ENCODE measurements at regions not wholly inside any gene's neighbourhood (a gene's known extent, or its start where the extent isn't known, plus 50 kb on each side); places are given as distances from the start of the nearest gene placed in this dataset.

DNA sequence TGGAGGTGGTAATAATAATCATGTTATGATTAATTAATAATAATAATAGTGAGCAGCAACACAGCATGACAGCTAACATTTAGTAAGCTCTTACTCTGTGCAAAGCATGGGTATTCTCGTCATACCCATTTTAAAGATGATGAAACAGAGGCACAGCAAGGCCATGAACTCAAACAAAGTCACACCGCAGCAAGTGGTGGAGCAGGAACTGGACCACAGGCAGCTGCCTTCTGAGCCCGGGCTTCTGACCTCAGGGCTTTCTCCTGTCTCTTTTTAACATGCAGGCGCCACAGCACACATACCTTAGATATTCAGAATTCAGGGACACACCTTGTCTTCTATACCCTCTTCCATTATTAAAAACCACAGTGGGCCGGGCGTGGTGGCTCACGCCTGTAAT, 50.7 kb upstream of the SPATA12 start:
- DNase-seq = no peak
- Histone ChIP-seq H3K4me3 (ENCODE audit: insufficient read depth, low read depth, low read length) (no peak overlapping the region), H3K27me3 (ENCODE audit: control insufficient read depth, insufficient read depth, low read length) (no peaks in the 10 kb centered on the region), H3K36me3 (replicated peaks; ENCODE audit: control insufficient read depth, insufficient read depth, low read length) (no peaks in the 10 kb centered on the region)

DNA sequence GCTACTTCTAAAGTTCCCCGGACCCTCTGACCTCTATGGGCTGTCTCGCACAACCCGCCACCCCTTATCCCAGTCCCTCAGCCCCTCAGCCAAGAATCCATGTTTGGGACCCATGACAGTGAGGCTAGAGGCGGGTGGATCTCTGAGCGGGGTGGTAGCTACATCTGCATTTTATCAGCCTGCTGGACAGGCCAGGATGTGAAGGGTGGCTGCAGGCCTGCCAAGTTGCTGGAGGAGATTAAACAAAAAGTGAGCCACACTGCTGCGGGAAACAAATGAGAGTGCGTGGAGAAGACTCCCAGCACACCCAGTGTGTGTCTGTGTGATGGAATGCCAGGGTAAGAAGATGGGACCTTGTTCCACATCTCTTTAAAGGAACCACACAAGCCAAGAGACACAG, 51.1 kb upstream of the SPATA12 start:
- H3K36me3 ChIP-seq (replicated peaks; ENCODE audit: control insufficient read depth, insufficient read depth, low read length) = no peaks in the 10 kb centered on the region
- H3K4me3 ChIP-seq (ENCODE audit: insufficient read depth, low read depth, low read length) = no peak overlapping the region
- H3K27me3 ChIP-seq (ENCODE audit: control insufficient read depth, insufficient read depth, low read length) = no peaks in the 10 kb centered on the region
- no peak for DNase-seq

DNA sequence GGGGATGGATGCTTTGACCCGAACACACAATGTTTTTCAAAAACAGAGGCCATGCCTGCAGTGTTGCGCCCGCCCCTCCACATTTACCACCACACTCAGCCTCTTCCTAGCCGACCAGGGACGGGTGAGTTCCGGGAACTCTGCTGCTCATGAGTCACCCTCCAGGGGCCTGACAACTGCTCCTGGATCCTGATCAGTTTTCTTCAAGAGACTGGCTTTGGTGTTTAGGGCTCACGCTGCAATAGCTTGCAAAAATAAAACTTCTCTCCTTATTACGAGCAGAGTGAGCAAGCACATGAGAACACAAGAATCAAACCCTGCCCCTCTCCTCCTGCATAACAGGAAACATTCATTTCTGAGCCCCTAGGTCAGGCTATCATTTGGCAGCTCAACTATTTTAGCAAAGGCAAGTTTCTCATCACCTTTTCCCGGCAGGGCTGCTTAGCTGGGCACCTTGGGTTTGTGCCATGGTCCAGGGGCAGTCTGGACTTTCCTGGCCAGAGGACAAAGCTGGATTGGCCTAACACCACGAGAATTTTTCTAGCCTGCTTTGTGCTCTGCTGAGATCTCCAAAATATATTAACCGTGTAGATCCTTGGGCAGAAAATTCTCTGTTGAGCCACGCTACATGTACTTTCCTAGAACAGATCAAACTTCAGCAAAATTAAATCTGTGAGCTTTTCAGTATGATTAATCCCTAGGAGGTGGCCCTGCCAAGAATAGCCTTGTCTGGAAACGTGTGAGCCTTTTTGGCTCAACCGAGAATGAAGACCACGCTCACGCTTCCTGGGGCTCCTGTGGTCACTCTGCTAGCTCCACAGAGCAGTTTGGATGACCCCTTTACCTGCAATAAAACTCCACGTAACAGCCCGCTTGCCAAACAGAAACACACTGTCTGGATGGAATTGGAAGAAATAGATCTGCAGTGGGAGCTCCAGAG, 52.7 kb upstream of the SPATA12 start:
- peak; percentile 43 for DNase-seq
- Histone ChIP-seq H3K27me3 (ENCODE audit: control insufficient read depth, insufficient read depth, low read length) (no peaks in the 10 kb centered on the region), H3K4me3 (ENCODE audit: insufficient read depth, low read depth, low read length) (no peak overlapping the region), H3K36me3 (replicated peaks; ENCODE audit: control insufficient read depth, insufficient read depth, low read length) (no peaks in the 10 kb centered on the region)

DNA sequence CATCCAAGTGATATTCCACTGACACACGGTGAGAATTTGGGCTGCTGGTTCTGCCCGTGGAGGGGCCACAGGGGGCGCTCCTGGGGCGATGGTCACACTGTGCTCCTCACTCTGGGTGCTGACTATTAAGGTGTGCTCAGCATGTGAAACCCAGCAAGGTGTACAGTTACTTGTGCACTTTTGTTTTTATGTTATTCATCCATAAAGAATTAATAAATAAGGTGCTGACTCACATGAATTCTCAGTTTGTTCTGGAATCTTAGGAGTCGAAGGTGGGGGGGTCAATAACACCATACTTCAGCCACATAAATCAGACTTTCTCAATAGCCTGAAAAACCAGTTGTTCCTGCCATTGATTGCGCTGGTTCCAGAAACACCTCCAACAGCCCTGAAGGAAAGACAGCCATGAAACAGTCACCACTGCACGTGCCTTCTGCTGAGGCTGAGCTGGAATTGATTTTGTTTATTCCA, 53.5 kb upstream of the SPATA12 start:
- Histone ChIP-seq H3K4me3 (ENCODE audit: insufficient read depth, low read depth, low read length) (no peak overlapping the region), H3K36me3 (replicated peaks; ENCODE audit: control insufficient read depth, insufficient read depth, low read length) (no peaks in the 10 kb centered on the region), H3K27me3 (ENCODE audit: control insufficient read depth, insufficient read depth, low read length) (no peaks in the 10 kb centered on the region)
- peak; percentile 66 for DNase-seq

DNA sequence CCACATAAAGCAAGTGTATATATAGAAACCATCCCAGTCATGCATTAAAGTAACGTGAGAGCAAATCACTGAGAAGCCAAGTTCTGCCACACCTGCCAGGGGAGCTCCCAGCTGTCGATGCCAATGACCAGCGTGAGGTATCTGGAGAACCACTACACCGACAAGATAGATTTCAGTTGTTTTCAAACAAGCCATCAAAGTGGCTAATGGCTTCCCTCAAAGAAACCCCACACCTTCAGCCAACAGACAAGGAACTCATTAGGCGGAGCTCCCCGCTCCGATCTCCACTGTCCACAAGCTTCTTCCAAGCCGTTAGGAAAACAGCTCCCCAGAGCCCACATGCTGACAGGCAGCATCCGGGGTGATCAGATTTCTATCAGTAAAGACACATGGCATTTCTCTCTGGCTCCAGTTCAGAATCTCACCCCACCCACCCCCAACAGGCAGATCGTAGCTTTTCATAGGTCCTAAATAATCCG, 54.2 kb upstream of the SPATA12 start:
- H3K4me3 ChIP-seq (ENCODE audit: insufficient read depth, low read depth, low read length) = no peak overlapping the region
- no peaks in the 10 kb centered on the region for H3K36me3 ChIP-seq (replicated peaks; ENCODE audit: control insufficient read depth, insufficient read depth, low read length)
- H3K27me3 ChIP-seq (ENCODE audit: control insufficient read depth, insufficient read depth, low read length) = no peaks in the 10 kb centered on the region
- DNase-seq = no peak

DNA sequence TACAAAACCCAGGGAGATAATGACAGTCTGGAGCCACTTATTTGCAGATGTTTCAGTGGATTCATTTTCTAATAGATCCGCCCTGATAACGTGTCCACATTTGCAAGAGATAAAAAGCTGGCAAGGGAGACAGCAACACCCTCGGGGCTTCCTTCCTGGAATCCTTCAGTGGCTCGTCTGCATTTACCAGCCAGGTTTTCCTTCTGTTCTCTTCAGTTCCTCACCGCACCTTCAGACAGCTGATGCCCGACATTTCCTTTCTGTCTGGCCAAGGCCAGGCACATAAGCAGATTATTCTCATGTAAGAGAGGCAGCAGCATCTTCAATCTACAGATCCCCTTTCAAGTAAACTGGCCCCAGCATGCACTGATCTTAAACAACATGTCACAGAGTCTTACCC, 56.2 kb upstream of the SPATA12 start:
- Histone ChIP-seq H3K27me3 (ENCODE audit: control insufficient read depth, insufficient read depth, low read length) (no peaks in the 10 kb centered on the region), H3K4me3 (ENCODE audit: insufficient read depth, low read depth, low read length) (no peak overlapping the region), H3K36me3 (replicated peaks; ENCODE audit: control insufficient read depth, insufficient read depth, low read length) (no peaks in the 10 kb centered on the region)
- DNase-seq = no peak

DNA sequence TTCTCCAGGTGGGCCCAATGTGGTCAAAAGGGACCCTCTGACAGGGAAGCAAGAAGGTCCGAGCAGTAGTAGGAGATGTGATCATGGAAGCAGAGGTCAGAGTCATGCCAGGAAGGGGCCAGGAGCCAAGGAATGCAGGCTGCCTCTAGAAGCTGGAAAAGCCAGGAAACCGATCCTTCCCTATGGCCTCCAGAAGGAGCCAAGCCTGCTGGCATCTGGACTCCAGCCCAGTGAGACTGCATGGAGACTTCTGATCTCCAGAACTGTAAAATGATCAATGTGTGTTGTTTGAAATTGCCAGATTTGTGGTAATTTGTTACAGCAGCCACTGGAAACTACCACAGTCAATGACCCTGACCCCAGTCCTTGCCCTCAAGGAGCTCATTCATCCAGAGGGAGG, 56.8 kb upstream of the SPATA12 start:
- Histone ChIP-seq H3K4me3 (ENCODE audit: insufficient read depth, low read depth, low read length) (no peak overlapping the region), H3K27me3 (ENCODE audit: control insufficient read depth, insufficient read depth, low read length) (no peaks in the 10 kb centered on the region), H3K36me3 (replicated peaks; ENCODE audit: control insufficient read depth, insufficient read depth, low read length) (no peaks in the 10 kb centered on the region)
- no peak for DNase-seq

DNA sequence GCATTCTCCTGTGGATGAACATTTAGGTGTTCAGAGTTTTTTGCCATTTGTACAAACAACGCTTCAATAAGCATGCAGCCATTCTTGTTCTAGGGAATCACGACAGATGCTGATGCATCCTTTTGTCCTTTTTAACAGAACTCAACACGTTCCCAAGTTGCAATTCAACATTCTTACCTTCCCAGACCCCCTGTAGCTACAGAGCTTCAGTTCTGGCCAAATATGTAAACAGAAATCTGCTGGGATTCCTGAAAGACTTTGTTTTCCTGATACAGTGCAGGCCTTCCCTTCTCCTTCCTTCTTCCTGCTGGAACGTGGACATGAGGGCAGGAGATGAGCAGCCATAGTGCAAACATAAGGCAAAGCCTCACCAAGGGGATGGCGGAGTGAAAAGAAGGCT, 59.1 kb upstream of the SPATA12 start:
- DNase-seq = no peak
- no peaks in the 10 kb centered on the region for H3K36me3 ChIP-seq (replicated peaks; ENCODE audit: control insufficient read depth, insufficient read depth, low read length)
- no peaks in the 10 kb centered on the region for H3K27me3 ChIP-seq (ENCODE audit: control insufficient read depth, insufficient read depth, low read length)
- no peak overlapping the region for H3K4me3 ChIP-seq (ENCODE audit: insufficient read depth, low read depth, low read length)

DNA sequence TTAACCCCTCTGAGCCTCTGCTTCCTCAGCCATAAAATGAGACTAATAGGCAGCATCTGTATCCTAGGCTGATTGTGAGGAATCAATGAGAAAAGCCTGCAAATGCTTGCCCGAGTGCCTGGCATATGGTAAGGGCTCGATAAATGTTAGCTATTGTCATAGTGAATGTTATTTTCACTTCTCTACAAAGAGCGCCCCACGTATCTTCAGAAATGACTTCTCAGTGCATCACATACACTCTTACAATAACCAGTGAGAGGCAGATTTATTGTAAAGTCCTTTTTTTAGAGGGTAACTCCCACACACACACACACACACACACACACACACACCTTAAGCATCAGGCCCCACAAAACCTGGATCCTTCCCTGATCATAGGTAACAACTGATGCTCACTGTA, 60.5 kb upstream of the SPATA12 start:
- no peaks in the 10 kb centered on the region for H3K36me3 ChIP-seq (replicated peaks; ENCODE audit: control insufficient read depth, insufficient read depth, low read length)
- no peak overlapping the region for H3K4me3 ChIP-seq (ENCODE audit: insufficient read depth, low read depth, low read length)
- no peaks in the 10 kb centered on the region for H3K27me3 ChIP-seq (ENCODE audit: control insufficient read depth, insufficient read depth, low read length)
- no peak for DNase-seq

DNA sequence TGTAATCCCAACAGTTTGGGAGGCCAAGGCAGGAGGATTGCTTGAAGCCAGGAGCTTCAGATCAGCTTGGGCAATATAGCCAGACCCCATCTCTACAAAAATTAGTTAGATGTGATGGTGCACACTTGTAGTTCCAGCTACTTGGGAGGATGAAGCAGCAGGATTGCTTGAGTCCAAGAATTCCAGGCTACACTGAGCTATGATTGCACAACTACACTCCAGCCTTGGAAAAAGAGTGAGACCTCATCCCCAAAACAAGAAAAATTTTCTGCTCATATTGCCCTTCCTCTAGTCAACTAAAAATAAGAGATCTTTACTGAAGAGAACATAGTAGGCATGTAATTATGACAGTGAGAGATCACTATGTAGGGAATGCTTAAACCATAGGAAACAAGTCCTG, 60.9 kb upstream of the SPATA12 start:
- Histone ChIP-seq H3K4me3 (ENCODE audit: insufficient read depth, low read depth, low read length) (no peak overlapping the region), H3K36me3 (replicated peaks; ENCODE audit: control insufficient read depth, insufficient read depth, low read length) (no peaks in the 10 kb centered on the region), H3K27me3 (ENCODE audit: control insufficient read depth, insufficient read depth, low read length) (no peaks in the 10 kb centered on the region)
- no peak for DNase-seq

DNA sequence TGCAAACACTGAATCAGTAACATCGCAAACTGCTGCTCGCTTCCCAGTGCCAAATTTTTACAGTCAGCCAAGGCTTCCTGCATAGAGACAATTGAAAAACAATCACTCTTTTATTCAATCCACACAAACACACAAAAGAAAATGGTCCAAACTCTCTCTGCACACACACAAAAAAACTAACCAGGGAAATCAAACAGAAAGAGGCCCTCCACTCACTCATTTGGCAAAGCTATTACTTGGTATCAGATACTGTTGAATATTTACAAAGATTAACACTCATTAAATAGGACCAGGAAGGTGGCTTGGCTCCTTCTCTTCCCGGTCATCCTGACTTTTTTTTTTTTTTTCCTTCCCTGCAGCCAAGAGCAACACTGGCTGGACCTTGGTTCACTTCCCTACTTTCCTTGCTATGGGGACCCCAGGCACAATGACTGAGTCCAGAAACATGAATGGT, 62.4 kb upstream of the SPATA12 start:
- DNase-seq = no peak
- no peaks in the 10 kb centered on the region for H3K27me3 ChIP-seq (ENCODE audit: control insufficient read depth, insufficient read depth, low read length)
- no peaks in the 10 kb centered on the region for H3K36me3 ChIP-seq (replicated peaks; ENCODE audit: control insufficient read depth, insufficient read depth, low read length)
- H3K4me3 ChIP-seq (ENCODE audit: insufficient read depth, low read depth, low read length) = no peak overlapping the region

DNA sequence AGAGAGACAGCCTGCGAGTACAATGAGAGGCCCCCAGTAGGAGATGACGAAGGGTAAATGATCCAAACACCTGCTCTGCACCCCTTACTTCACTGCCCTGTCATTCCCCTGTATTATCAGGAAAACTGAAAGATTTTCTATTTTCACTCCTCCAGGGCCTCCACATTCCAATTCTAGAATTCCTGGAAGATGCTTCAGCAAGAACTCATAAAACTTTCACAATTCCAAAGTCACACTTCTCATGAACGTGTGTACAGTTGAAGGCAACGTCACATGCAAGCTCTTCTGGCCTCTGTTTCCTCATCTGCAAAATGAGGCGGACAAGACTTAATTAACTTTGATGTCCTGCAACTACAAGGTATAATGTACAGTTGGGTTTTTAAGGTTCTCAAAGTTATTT, 62.8 kb upstream of the SPATA12 start:
- no peak overlapping the region for H3K4me3 ChIP-seq (ENCODE audit: insufficient read depth, low read depth, low read length)
- DNase-seq = no peak
- H3K27me3 ChIP-seq (ENCODE audit: control insufficient read depth, insufficient read depth, low read length) = no peaks in the 10 kb centered on the region
- no peaks in the 10 kb centered on the region for H3K36me3 ChIP-seq (replicated peaks; ENCODE audit: control insufficient read depth, insufficient read depth, low read length)

DNA sequence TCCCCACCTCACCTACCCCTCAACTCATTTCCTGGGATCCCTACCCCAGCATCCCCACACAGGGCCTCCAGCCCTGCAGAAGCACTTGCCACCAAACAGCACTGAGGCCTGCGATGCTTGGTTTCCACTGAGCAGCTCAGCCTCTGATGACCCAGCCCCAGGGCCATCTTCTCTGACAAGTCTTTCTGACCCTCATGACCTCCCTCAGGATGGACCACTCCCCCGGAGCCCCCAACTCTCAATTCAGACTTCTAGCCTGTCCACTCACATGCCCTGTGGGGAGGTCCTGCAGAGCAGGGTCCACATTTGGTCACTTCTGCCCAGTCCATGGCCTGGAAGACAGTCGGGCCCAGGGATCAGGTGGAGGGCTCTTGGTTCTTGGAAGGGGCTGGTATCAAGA, 63.4 kb upstream of the SPATA12 start:
- Histone ChIP-seq H3K36me3 (replicated peaks; ENCODE audit: control insufficient read depth, insufficient read depth, low read length) (no peaks in the 10 kb centered on the region), H3K27me3 (ENCODE audit: control insufficient read depth, insufficient read depth, low read length) (no peaks in the 10 kb centered on the region), H3K4me3 (ENCODE audit: insufficient read depth, low read depth, low read length) (no peak overlapping the region)
- DNase-seq = no peak

DNA sequence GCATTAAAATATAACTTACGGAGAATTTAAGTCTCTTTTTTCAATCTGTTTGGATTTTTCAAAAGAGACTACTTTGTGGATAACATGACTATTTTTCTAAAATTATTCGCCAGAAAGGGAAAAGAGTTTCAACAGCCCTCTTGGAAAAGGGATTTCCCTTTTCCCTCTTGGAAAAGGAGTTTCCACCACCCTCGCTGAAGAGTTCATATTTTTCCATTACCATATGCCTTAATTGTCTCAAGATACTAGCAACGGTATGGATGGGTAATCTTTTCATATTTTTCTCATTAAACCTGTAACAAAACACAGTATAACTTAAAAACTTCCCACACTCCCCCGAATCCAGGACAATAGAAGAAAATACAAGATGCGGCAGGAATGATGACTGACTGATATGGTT, 66.1 kb upstream of the SPATA12 start:
- no peak for DNase-seq
- Histone ChIP-seq H3K4me3 (ENCODE audit: insufficient read depth, low read depth, low read length) (no peak overlapping the region), H3K27me3 (ENCODE audit: control insufficient read depth, insufficient read depth, low read length) (no peaks in the 10 kb centered on the region), H3K36me3 (replicated peaks; ENCODE audit: control insufficient read depth, insufficient read depth, low read length) (no peaks in the 10 kb centered on the region)

DNA sequence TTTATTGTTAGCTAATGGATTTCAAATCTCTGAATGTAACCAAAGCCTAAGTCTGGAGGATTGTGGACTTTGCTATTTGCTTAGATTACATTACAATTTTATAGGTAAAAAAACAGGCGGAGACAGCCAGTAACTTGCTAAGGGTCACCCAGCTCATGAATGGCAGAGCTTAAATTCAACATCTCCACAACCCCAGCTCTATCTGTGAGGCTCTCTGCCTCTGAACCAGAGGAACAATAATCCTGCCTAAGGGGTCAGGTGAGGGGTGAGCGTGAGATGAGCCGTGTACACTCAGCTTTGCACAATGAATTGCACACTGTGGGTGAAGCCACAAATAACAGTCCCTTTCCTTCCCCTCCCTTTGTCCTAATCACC, 69.8 kb upstream of the SPATA12 start:
- H3K4me3 ChIP-seq (ENCODE audit: insufficient read depth, low read depth, low read length) = no peak overlapping the region
- H3K27me3 ChIP-seq (ENCODE audit: control insufficient read depth, insufficient read depth, low read length) = no peaks in the 10 kb centered on the region
- no peak for DNase-seq
- H3K36me3 ChIP-seq (replicated peaks; ENCODE audit: control insufficient read depth, insufficient read depth, low read length) = no peaks in the 10 kb centered on the region

All from H7 (cell line).